Neuronal stem cell (in vitro differentiated cells): ENCODE measurements at regions not wholly inside any gene's neighbourhood (a gene's known extent, or its start where the extent isn't known, plus 50 kb on each side); places are given as distances from the start of the nearest gene placed in this dataset.

Source experiments
- DNase-seq: peaks from one replicate; pipeline ENCODE4 v3.0.0-alpha.2; 2013; ENCODE audit warnings: low spot score
- H2AFZ ChIP-seq: one replicate; pipeline ENCODE4 v1.6.1; 2013; ENCODE audit warnings: mild to moderate bottlenecking, low read length, inconsistent platforms
- H2AK5ac ChIP-seq: 2 replicates; pipeline ENCODE4 v1.6.1; 2013; ENCODE audit warnings: low read depth, mild to moderate bottlenecking, inconsistent platforms, low read length, moderate library complexity, mixed read lengths
- H2BK120ac ChIP-seq: 2 replicates; pipeline ENCODE4 v1.6.1; 2013; ENCODE audit warnings: low read depth, mild to moderate bottlenecking, inconsistent platforms, low read length, moderate library complexity, mixed read lengths
- H2BK12ac ChIP-seq: one replicate; pipeline ENCODE4 v1.6.1; 2013; ENCODE audit warnings: low read length, inconsistent platforms
- H2BK15ac ChIP-seq: 2 replicates; pipeline ENCODE4 v1.6.1; 2013; ENCODE audit warnings: mild to moderate bottlenecking, low read length, inconsistent platforms, mixed read lengths
- H2BK5ac ChIP-seq: one replicate; pipeline ENCODE4 v1.6.1; 2013; ENCODE audit warnings: inconsistent platforms, mild to moderate bottlenecking, low read length, moderate library complexity
- H3K14ac ChIP-seq: one replicate; pipeline ENCODE4 v1.6.1; 2013; ENCODE audit warnings: low read length, inconsistent platforms
- H3K18ac ChIP-seq: 2 replicates; pipeline ENCODE4 v1.6.1; 2013; ENCODE audit warnings: low read length, inconsistent platforms
- H3K23ac ChIP-seq: 2 replicates; pipeline ENCODE4 v1.6.1; 2013; ENCODE audit warnings: low read depth, mild to moderate bottlenecking, mixed read lengths, low read length, inconsistent platforms; ENCODE audit not compliant: poor library complexity
- H3K27ac ChIP-seq: replicated peaks from 3 replicates; pipeline ENCODE4 v1.5.1; 2013; ENCODE audit warnings: low read length, inconsistent platforms
- H3K27me3 ChIP-seq, 3 experiments: 2 replicates each; pipeline ENCODE4 v1.6.1; 2013; ENCODE audit warnings: low read length in 3 of 3, mild to moderate bottlenecking in 2 of 3, inconsistent platforms in 1 of 3, low read depth in 1 of 3, mixed read lengths in 1 of 3, moderate library complexity in 1 of 3; ENCODE audit not compliant: control insufficient read depth in 3 of 3, insufficient read depth in 3 of 3
- H3K36me3 ChIP-seq, 2 donors: replicated peaks in 1 of 2; 2 replicates each; pipeline ENCODE4 v1.6.1; 2013; ENCODE audit warnings: low read length in 2 of 2; ENCODE audit not compliant: control insufficient read depth in 2 of 2, insufficient read depth in 2 of 2
- H3K4ac ChIP-seq: 2 replicates; pipeline ENCODE4 v1.6.1; 2013; ENCODE audit warnings: inconsistent platforms, mild to moderate bottlenecking, low read length, moderate library complexity
- H3K4me1 ChIP-seq, 2 donors: 1 replicate in 1 of 2; 2 replicates in 1 of 2; pipeline ENCODE4 v1.6.1; 2013; ENCODE audit warnings: low read length in 2 of 2, low read depth in 1 of 2; ENCODE audit not compliant: control insufficient read depth in 2 of 2, insufficient read depth in 1 of 2
- H3K4me2 ChIP-seq: one replicate; pipeline ENCODE4 v1.6.1; 2013; ENCODE audit warnings: mild to moderate bottlenecking, low read length, inconsistent platforms; ENCODE audit not compliant: insufficient read depth, poor library complexity, severe bottlenecking
- H3K4me3 ChIP-seq, 2 donors: 2 replicates each; pipeline ENCODE4 v1.5.1; 2013; ENCODE audit warnings: low read length in 2 of 2, mild to moderate bottlenecking in 2 of 2, inconsistent platforms in 1 of 2, moderate library complexity in 1 of 2
- H3K79me1 ChIP-seq: one replicate; pipeline ENCODE4 v1.6.1; 2013; ENCODE audit warnings: low read depth, mild to moderate bottlenecking, inconsistent platforms, low read length, moderate library complexity
- H3K9ac ChIP-seq: one replicate; pipeline ENCODE4 v1.6.1; 2013; ENCODE audit warnings: mild to moderate bottlenecking, low read depth, low read length, inconsistent platforms; ENCODE audit not compliant: poor library complexity
- H3K9me3 ChIP-seq, 2 donors: replicated peaks in 1 of 2; 2 replicates each; pipeline versions ENCODE3 to v1.6.1; 2013; ENCODE audit warnings: low read length in 2 of 2, mild to moderate bottlenecking in 2 of 2, inconsistent platforms in 1 of 2, low read depth in 1 of 2, mixed read lengths in 1 of 2, moderate library complexity in 1 of 2; ENCODE audit not compliant: control insufficient read depth in 2 of 2, insufficient read depth in 1 of 2
- H4K8ac ChIP-seq: one replicate; pipeline ENCODE4 v1.6.1; 2013; ENCODE audit warnings: low read depth, mild to moderate bottlenecking, inconsistent platforms, low read length, moderate library complexity
- H4K91ac ChIP-seq: one replicate; pipeline ENCODE4 v1.6.1; 2013; ENCODE audit warnings: low read length, low read depth, mild to moderate bottlenecking, inconsistent platforms; ENCODE audit not compliant: poor library complexity
- WGBS, 2 donors: extraction: QIAGEN DNeasy Blood & Tissue Kit; methylation state at CpG; one replicate each; pipeline ENCODE4 v1.1.7; 2013; ENCODE audit warnings: missing lambda C conversion rate in 2 of 2, mixed read lengths in 1 of 2; ENCODE audit not compliant: insufficient read length in 2 of 2, insufficient replicate concordance in 1 of 2; ENCODE audit errors: extremely low coverage in 2 of 2; 5-methylcytosine and 5-hydroxymethylcytosine counted together

GRCh38 chr2:16076911-16077310 lies 136.6 kb downstream of the MYCN start:
- H3K4ac ChIP-seq: no peak overlapping the region
- no peak overlapping the region for H2AFZ ChIP-seq
- no peak for DNase-seq
- no peaks in the 10 kb centered on the region for H3K27me3 ChIP-seq
- H4K8ac ChIP-seq: no peak overlapping the region
- H3K79me1 ChIP-seq: no peaks in the 10 kb centered on the region
- H2AK5ac ChIP-seq: no peak overlapping the region
- WGBS, 2 donors: no CpG with 5 or more reads among the region's 5 CpGs
- H3K4me1 ChIP-seq: peaks cover 0 to 2% of the 10 kb centered on the region in 2 donors
- H3K4me3 ChIP-seq: no peak overlapping the region
- H2BK120ac ChIP-seq: no peak overlapping the region
- H3K9me3 ChIP-seq: peaks cover 0 to 7% of the 10 kb centered on the region in 2 donors
- H3K27ac ChIP-seq: no peak overlapping the region
- no peaks in the 10 kb centered on the region for H3K36me3 ChIP-seq
- H3K18ac ChIP-seq: no peak overlapping the region
- no peak overlapping the region for H4K91ac ChIP-seq
- H3K4me2 ChIP-seq: no peak overlapping the region
- no peak overlapping the region for H2BK12ac ChIP-seq
- no peak overlapping the region for H3K14ac ChIP-seq
- no peak overlapping the region for H3K9ac ChIP-seq
- H2BK5ac ChIP-seq: no peak overlapping the region
- H2BK15ac ChIP-seq: no peak overlapping the region
- H3K23ac ChIP-seq: no peak overlapping the region

- H3K4me2 ChIP-seq: no peak overlapping the region
- no peak for DNase-seq
Observed at GRCh38 chr2:16075045-16076012, 135.0 kb downstream of the MYCN start.

GRCh38 chr2:16073921-16074425 lies 133.6 kb downstream of the MYCN start:
- Histone ChIP-seq H3K36me3 (no peaks in the 10 kb centered on the region), H3K27ac (no peak overlapping the region), H2BK12ac (peak overlapping the region; percentile 24), H2AFZ (no peak overlapping the region), H3K14ac (no peak overlapping the region), H4K91ac (no peak overlapping the region), H2BK120ac (no peak overlapping the region), H3K4ac (no peak overlapping the region), H2AK5ac (peak overlapping the region; percentile 69), H3K23ac (no peak overlapping the region), H3K79me1 (no peaks in the 10 kb centered on the region), H3K18ac (peak overlapping the region; percentile 55), H3K9ac (no peak overlapping the region), H4K8ac (no peak overlapping the region), H3K4me2 (no peak overlapping the region), H3K27me3 (no peaks in the 10 kb centered on the region), H3K4me3 (no peak overlapping the region), H3K9me3 (peaks cover 0 to 7% of the 10 kb centered on the region in 2 donors), H3K4me1 (peaks cover 16 to 20% of the 10 kb centered on the region in 2 donors), H2BK5ac (no peak overlapping the region), H2BK15ac (peak overlapping the region; percentile 81)
- no CpG with 5 or more reads among the region's 9 CpGs for WGBS, 2 donors
- no peak for DNase-seq

More at GRCh38 chr2:16075045-16076012, 135.0 kb downstream of the MYCN start:
- H3K79me1 ChIP-seq: no peaks in the 10 kb centered on the region
- H2BK15ac ChIP-seq: no peak overlapping the region
- H3K18ac ChIP-seq: no peak overlapping the region
- H3K4ac ChIP-seq: no peak overlapping the region
- H3K9ac ChIP-seq: no peak overlapping the region
- H3K14ac ChIP-seq: no peak overlapping the region
- no peaks in the 10 kb centered on the region for H3K27me3 ChIP-seq
- no peak overlapping the region for H3K27ac ChIP-seq
- H2BK12ac ChIP-seq: no peak overlapping the region
- no peak overlapping the region for H2AK5ac ChIP-seq
- H3K4me3 ChIP-seq: no peak overlapping the region
- H4K8ac ChIP-seq: no peak overlapping the region
- H4K91ac ChIP-seq: no peak overlapping the region
- H3K36me3 ChIP-seq: no peaks in the 10 kb centered on the region
- H3K4me1 ChIP-seq: peaks cover 5 to 9% of the 10 kb centered on the region in 2 donors
- H2BK120ac ChIP-seq: no peak overlapping the region
- WGBS, 2 donors: no CpG with 5 or more reads among the region's 9 CpGs
- H3K23ac ChIP-seq: no peak overlapping the region
- no peak overlapping the region for H2AFZ ChIP-seq
- H2BK5ac ChIP-seq: no peak overlapping the region
- peaks cover 0 to 7% of the 10 kb centered on the region in 2 donors for H3K9me3 ChIP-seq

- H2BK5ac ChIP-seq: no peak overlapping the region
Observed at GRCh38 chr2:16073471-16073870, 133.1 kb downstream of the MYCN start.

More at GRCh38 chr2:16073471-16073870, 133.1 kb downstream of the MYCN start:
- Histone ChIP-seq H2BK120ac (no peak overlapping the region), H4K8ac (no peak overlapping the region), H3K4me2 (no peak overlapping the region), H3K36me3 (no peaks in the 10 kb centered on the region), H3K9ac (no peak overlapping the region), H2AFZ (no peak overlapping the region), H3K4ac (no peak overlapping the region), H3K27me3 (no peaks in the 10 kb centered on the region), H2BK12ac (peak overlapping the region; percentile 24), H3K79me1 (no peaks in the 10 kb centered on the region), H3K23ac (no peak overlapping the region), H2AK5ac (peak overlapping the region; percentile 26), H3K9me3 (peaks cover 0 to 7% of the 10 kb centered on the region in 2 donors), H3K4me3 (no peak overlapping the region), H4K91ac (no peak overlapping the region), H3K27ac (no peak overlapping the region), H3K4me1 (peaks cover 16 to 20% of the 10 kb centered on the region in 2 donors), H3K14ac (no peak overlapping the region), H3K18ac (no peak overlapping the region), H2BK15ac (peak overlapping the region; percentile 81)
- DNase-seq: no peak
- WGBS, 2 donors: no CpG with 5 or more reads among the region's 4 CpGs
